Lung (tissue), 11 donors: ENCODE measurements at regions not wholly inside any gene's neighbourhood (a gene's known extent, or its start where the extent isn't known, plus 50 kb on each side); places are given as distances from the start of the nearest gene placed in this dataset.

Source experiments
- ATAC-seq: fragments of 200-7000 bp; cut with Tn5 transposase; one replicate; pipeline ENCODE4 v1.9.1; 2020; ENCODE audit warnings: moderate number of reproducible peaks; ENCODE audit not compliant: insufficient read depth, low FRiP score
- DNase-seq, 3 donors: peaks; one replicate each; pipeline ENCODE4 v3.0.0-alpha.2; 2013 to 2017
- H3K27ac ChIP-seq, 2 donors: one replicate each; pipeline ENCODE4 v1.5.1; 2013; ENCODE audit warnings: mild to moderate bottlenecking in 2 of 2, moderate library complexity in 2 of 2, control low read depth in 1 of 2, inconsistent platforms in 1 of 2, low read depth in 1 of 2, low read length in 1 of 2
- H3K27me3 ChIP-seq, 3 donors: one replicate each; pipeline ENCODE4 v1.5.1; 2013; ENCODE audit warnings: low read length in 2 of 3; ENCODE audit not compliant: control insufficient read depth in 3 of 3, insufficient read depth in 3 of 3
- H3K36me3 ChIP-seq, 4 donors: one replicate each; pipeline ENCODE4 v1.5.1; 2013; ENCODE audit warnings: low read length in 4 of 4, mild to moderate bottlenecking in 1 of 4, moderate library complexity in 1 of 4; ENCODE audit not compliant: control insufficient read depth in 4 of 4, insufficient read depth in 4 of 4
- H3K4me1 ChIP-seq, 5 donors: one replicate each; pipeline ENCODE4 v1.5.1; 2013; ENCODE audit warnings: low read length in 5 of 5, mild to moderate bottlenecking in 2 of 5, moderate library complexity in 1 of 5; ENCODE audit not compliant: control insufficient read depth in 5 of 5, insufficient read depth in 5 of 5
- H3K4me3 ChIP-seq: one replicate; pipeline ENCODE4 v1.5.1; 2013; ENCODE audit warnings: mild to moderate bottlenecking, control low read depth, moderate library complexity
- H3K9ac ChIP-seq, 2 donors: one replicate each; pipeline ENCODE4 v1.5.1; 2013; ENCODE audit warnings: low read length in 2 of 2, control low read depth in 1 of 2; ENCODE audit not compliant: insufficient read depth in 1 of 2
- H3K9me3 ChIP-seq, 4 donors: one replicate each; pipeline ENCODE4 v1.5.1; 2013; ENCODE audit warnings: low read length in 3 of 4, mild to moderate bottlenecking in 1 of 4, moderate library complexity in 1 of 4; ENCODE audit not compliant: control insufficient read depth in 4 of 4, insufficient read depth in 3 of 4
- WGBS, 2 donors: extraction: QIAGEN DNeasy Blood & Tissue Kit; methylation state at CpG; one replicate each; pipeline ENCODE4 v1.1.7; 2013; 5-methylcytosine and 5-hydroxymethylcytosine counted together
- TF ChIP-seq, protein P1 (sequence below): IDR thresholded peaks from 2 replicates; pipeline ENCODE4 v1.5.1; 2012; ENCODE audit warnings: mild to moderate bottlenecking; ENCODE audit errors: control extremely low read depth, extremely low read depth
- donor health status: control.
- donor health status: control.
- donor health status: Bipolar disorder and iron deficiency.
- donor health status: healthy.
- donor health status: DM: yes; HTN: yes; CAD: no.

DNA sequence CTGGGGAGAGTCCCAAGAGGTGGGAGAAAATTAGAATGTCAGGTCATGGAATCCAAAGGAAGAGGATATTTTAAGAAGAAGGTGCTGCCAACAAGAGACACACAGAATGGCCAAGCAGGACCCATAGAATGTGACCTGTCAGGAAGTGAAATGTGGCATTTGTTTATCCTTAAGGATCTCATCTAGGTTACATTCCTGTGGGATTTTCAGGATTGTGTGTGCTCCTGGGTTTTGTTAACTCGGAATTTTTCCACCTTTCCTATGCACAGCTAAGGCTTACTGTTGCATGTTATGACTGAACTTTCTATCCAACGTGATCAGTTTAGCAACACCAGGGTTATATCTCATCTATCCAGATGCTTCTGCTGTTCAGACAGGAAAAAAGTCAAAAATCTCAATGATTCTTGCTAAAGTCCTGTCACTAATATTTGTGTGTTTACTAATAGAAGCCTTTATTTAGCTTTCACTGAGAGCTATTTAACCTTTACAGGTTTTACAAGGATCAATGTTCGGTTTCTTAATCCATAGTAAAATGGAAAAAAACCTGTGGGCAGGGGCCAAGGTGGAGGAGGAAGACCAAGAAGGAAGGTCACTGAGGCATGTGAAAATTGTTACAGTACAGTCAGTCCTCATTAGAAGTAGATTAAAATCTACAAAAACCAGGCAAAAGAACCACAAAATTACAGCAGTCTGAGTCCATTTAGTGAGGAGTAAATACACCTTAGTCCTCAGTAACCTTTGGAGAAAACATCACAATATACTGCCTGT, 437.8 kb upstream of the NPVF start:
- Histone ChIP-seq H3K27me3 (no peaks in the 10 kb centered on the region), H3K36me3 (no peaks in the 10 kb centered on the region), H3K4me3 (no peak overlapping the region), H3K9me3 (peaks cover 0 to 3% (median 0%) of the 10 kb centered on the region in 4 donors), H3K9ac (no peak overlapping the region), H3K27ac (no peak overlapping the region), H3K4me1 (peaks cover 0 to 39% (median 20%) of the 10 kb centered on the region in 5 donors)
- no peak for DNase-seq
- 70 to 77% methylated on average over 3 of the region's 3 CpGs for WGBS, 2 donors
- TF ChIP-seq, protein P1, sequence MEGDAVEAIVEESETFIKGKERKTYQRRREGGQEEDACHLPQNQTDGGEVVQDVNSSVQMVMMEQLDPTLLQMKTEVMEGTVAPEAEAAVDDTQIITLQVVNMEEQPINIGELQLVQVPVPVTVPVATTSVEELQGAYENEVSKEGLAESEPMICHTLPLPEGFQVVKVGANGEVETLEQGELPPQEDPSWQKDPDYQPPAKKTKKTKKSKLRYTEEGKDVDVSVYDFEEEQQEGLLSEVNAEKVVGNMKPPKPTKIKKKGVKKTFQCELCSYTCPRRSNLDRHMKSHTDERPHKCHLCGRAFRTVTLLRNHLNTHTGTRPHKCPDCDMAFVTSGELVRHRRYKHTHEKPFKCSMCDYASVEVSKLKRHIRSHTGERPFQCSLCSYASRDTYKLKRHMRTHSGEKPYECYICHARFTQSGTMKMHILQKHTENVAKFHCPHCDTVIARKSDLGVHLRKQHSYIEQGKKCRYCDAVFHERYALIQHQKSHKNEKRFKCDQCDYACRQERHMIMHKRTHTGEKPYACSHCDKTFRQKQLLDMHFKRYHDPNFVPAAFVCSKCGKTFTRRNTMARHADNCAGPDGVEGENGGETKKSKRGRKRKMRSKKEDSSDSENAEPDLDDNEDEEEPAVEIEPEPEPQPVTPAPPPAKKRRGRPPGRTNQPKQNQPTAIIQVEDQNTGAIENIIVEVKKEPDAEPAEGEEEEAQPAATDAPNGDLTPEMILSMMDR: no peak
- ATAC-seq: no peak

DNA sequence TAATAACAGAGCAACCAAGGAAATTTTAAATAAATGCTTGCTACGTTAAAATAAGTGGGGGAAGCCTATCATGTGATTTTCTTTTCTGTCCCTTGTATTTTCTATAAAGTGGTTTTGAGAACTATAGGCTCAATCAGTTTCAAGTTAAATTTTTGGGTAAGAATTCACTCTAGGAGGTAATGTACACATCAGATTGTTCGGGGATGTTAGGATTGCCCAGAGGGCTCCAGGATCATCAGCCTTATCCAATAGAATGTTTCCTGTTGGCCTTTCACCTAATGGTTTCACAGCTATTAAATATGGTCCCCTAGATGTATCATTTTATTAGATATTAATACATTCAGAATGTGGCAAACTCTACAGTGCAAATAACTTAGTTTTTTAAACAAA, 438.4 kb upstream of the NPVF start:
- H3K4me3 ChIP-seq: no peak overlapping the region
- H3K9ac ChIP-seq: no peak overlapping the region
- peaks cover 0 to 3% (median 0%) of the 10 kb centered on the region in 4 donors for H3K9me3 ChIP-seq
- TF ChIP-seq, protein P1: no peak
- H3K27me3 ChIP-seq: no peaks in the 10 kb centered on the region
- no peak for DNase-seq
- 81 to 92% methylated on average over 2 of the region's 2 CpGs for WGBS, 2 donors
- peaks cover 0 to 45% (median 20%) of the 10 kb centered on the region in 5 donors for H3K4me1 ChIP-seq
- ATAC-seq: no peak
- H3K36me3 ChIP-seq: no peaks in the 10 kb centered on the region
- H3K27ac ChIP-seq: no peak overlapping the region

DNA sequence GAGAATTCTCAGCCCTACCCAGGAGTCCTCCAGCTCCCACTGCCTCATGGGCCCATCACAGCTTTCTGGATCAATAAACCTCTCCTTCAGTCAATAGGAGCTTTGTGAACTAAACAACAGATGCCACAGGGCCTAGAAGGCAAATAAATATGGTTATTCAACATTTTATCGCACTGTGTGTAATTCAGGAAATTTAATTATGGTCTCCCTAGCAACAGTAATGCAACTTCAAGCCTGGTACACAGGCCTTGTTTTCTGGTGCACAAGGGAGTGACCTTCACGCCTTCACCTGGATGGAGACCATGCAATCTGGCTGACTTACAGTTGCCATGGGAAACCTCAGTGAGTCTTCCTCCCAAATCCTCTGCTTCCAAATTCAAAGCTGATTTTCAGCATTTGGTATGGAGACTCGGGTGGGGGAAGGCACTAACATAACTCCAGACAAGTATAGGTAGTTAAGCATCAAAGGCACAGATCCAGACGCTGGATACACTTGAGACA, 441.0 kb upstream of the NPVF start:
- no peak for ATAC-seq
- H3K27me3 ChIP-seq: no peaks in the 10 kb centered on the region
- WGBS, 2 donors: 81 to 88% methylated on average over 4 of the region's 4 CpGs
- H3K9me3 ChIP-seq: peaks cover 0 to 3% (median 0%) of the 10 kb centered on the region in 4 donors
- no peak for DNase-seq
- no peak overlapping the region for H3K9ac ChIP-seq
- no peak overlapping the region for H3K4me3 ChIP-seq
- peaks cover 0 to 50% (median 21%) of the 10 kb centered on the region in 5 donors for H3K4me1 ChIP-seq
- no peaks in the 10 kb centered on the region for H3K36me3 ChIP-seq
- TF ChIP-seq, protein P1: no peak
- no peak overlapping the region for H3K27ac ChIP-seq
